Ovary (tissue), 3 donors: ENCODE measurements at regions not wholly inside any gene's neighbourhood (a gene's known extent, or its start where the extent isn't known, plus 50 kb on each side); places are given as distances from the start of the nearest gene placed in this dataset.

ENCODE experiments used
- EP300 ChIP-seq: sonication (generic); formaldehyde crosslinking; IDR thresholded peaks from one replicate; pipeline ENCODE4 v1.6.1; 2017; ENCODE audit warnings: antibody characterized with exemption
- TF ChIP-seq, protein P1 (sequence below), 3 donors: fragments of 450-650 bp in 2 of 3; fragments of 200-600 bp in 1 of 3; IDR thresholded peaks; one replicate each; pipeline versions ENCODE4 v1.5.1 to v1.8.0; 2016 to 2022; ENCODE audit warnings: antibody characterized with exemption in 3 of 3, mild to moderate bottlenecking in 1 of 3
- donor health status: DM: no; HTN: no; CAD: no.

- TF ChIP-seq EP300: no peak
- TF ChIP-seq, protein P1, sequence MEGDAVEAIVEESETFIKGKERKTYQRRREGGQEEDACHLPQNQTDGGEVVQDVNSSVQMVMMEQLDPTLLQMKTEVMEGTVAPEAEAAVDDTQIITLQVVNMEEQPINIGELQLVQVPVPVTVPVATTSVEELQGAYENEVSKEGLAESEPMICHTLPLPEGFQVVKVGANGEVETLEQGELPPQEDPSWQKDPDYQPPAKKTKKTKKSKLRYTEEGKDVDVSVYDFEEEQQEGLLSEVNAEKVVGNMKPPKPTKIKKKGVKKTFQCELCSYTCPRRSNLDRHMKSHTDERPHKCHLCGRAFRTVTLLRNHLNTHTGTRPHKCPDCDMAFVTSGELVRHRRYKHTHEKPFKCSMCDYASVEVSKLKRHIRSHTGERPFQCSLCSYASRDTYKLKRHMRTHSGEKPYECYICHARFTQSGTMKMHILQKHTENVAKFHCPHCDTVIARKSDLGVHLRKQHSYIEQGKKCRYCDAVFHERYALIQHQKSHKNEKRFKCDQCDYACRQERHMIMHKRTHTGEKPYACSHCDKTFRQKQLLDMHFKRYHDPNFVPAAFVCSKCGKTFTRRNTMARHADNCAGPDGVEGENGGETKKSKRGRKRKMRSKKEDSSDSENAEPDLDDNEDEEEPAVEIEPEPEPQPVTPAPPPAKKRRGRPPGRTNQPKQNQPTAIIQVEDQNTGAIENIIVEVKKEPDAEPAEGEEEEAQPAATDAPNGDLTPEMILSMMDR (IDR thresholded peaks at IDR 0.05): no peak
Measured at GRCh38 chr2:150978053-150978452, 283.6 kb downstream of the RBM43 start.
